Memory B cell (primary cell): ENCODE measurements at regions not wholly inside any gene's neighbourhood (a gene's known extent, or its start where the extent isn't known, plus 50 kb on each side); places are given as distances from the start of the nearest gene placed in this dataset.

Experiments used
- ATAC-seq: fragments of 150-1000 bp; cut with Tn5 transposase; 2 replicates; pipeline ENCODE4 v1.10.0; 2021; ENCODE audit warnings: low read depth, mild to moderate bottlenecking, moderate library complexity
- DNase-seq, 2 donors: peaks; one replicate each; pipeline ENCODE4 v3.0.0; 2022; ENCODE audit warnings: low spot score in 2 of 2
- H3K27ac Mint-ChIP-seq: one replicate; pipeline ENCODE4 v1.8.0; 2022; ENCODE audit warnings: mild to moderate bottlenecking, moderate library complexity, mixed read lengths
- H3K27me3 Mint-ChIP-seq: one replicate; pipeline ENCODE4 v1.8.0; 2022; ENCODE audit warnings: mixed read lengths
- H3K36me3 Mint-ChIP-seq: one replicate; pipeline ENCODE4 v1.8.0; 2022; ENCODE audit warnings: mild to moderate bottlenecking, mixed read lengths
- H3K4me1 Mint-ChIP-seq: one replicate; pipeline ENCODE4 v1.8.0; 2022; ENCODE audit warnings: mixed read lengths
- H3K4me3 Mint-ChIP-seq: one replicate; pipeline ENCODE4 v1.8.0; 2022; ENCODE audit warnings: mild to moderate bottlenecking, moderate library complexity, mixed read lengths
- H3K9me3 Mint-ChIP-seq: one replicate; pipeline ENCODE4 v1.8.0; 2022; ENCODE audit warnings: mixed read lengths

GRCh38 chr1:98176936-98177335 lies 256.1 kb upstream of the DPYD start:
- H3K27me3 Mint-ChIP-seq, result no peaks in the 10 kb centered on the region
- no peak overlapping the region for H3K27ac Mint-ChIP-seq
- H3K4me1 Mint-ChIP-seq, result no peaks in the 10 kb centered on the region
- no peak overlapping the region for H3K4me3 Mint-ChIP-seq
- ATAC-seq (no peak), DNase-seq (no peak)
- peaks cover 5% of the 10 kb centered on the region for H3K9me3 Mint-ChIP-seq
- H3K36me3 Mint-ChIP-seq, result no peaks in the 10 kb centered on the region

- DNase-seq (no peak), ATAC-seq (no peak)
- Mint-ChIP-seq H3K36me3 (no peaks in the 10 kb centered on the region), H3K4me3 (no peak overlapping the region), H3K27ac (no peak overlapping the region), H3K4me1 (peaks cover 2% of the 10 kb centered on the region), H3K9me3 (peaks cover 6% of the 10 kb centered on the region), H3K27me3 (no peaks in the 10 kb centered on the region)
These were observed 255.6 kb upstream of the DPYD start for GRCh38 chr1:98176414-98176813.

- no peak overlapping the region for H3K4me3 Mint-ChIP-seq
- ATAC-seq, result no peak
- H3K27me3 Mint-ChIP-seq, result no peaks in the 10 kb centered on the region
- peaks cover 2% of the 10 kb centered on the region for H3K4me1 Mint-ChIP-seq
- H3K9me3 Mint-ChIP-seq, result peaks cover 5% of the 10 kb centered on the region
- no peak for DNase-seq
- no peaks in the 10 kb centered on the region for H3K36me3 Mint-ChIP-seq
- H3K27ac Mint-ChIP-seq, result no peak overlapping the region
These were observed 251.7 kb upstream of the DPYD start for GRCh38 chr1:98172578-98172977.

- Mint-ChIP-seq H3K36me3 (no peaks in the 10 kb centered on the region), H3K9me3 (peaks cover 5% of the 10 kb centered on the region), H3K4me1 (peaks cover 2% of the 10 kb centered on the region), H3K27me3 (no peaks in the 10 kb centered on the region), H3K4me3 (no peak overlapping the region), H3K27ac (no peak overlapping the region)
- DNase-seq (no peak), ATAC-seq (no peak)
These were observed 251.2 kb upstream of the DPYD start for GRCh38 chr1:98172022-98172421.

GRCh38 chr1:98164509-98164908 lies 243.7 kb upstream of the DPYD start:
- H3K9me3 Mint-ChIP-seq, result no peaks in the 10 kb centered on the region
- DNase-seq, result no peak
- H3K4me3 Mint-ChIP-seq, result no peak overlapping the region
- H3K4me1 Mint-ChIP-seq, result no peaks in the 10 kb centered on the region
- H3K27me3 Mint-ChIP-seq, result no peaks in the 10 kb centered on the region
- no peaks in the 10 kb centered on the region for H3K36me3 Mint-ChIP-seq
- no peak overlapping the region for H3K27ac Mint-ChIP-seq
- ATAC-seq, result no peak

- H3K9me3 Mint-ChIP-seq, result no peaks in the 10 kb centered on the region
These were observed 236.9 kb upstream of the DPYD start for GRCh38 chr1:98157524-98158313.

GRCh38 chr1:98147280-98147679 lies 226.4 kb upstream of the DPYD start:
- H3K27ac Mint-ChIP-seq, result no peak overlapping the region
- H3K4me3 Mint-ChIP-seq, result no peak overlapping the region
- H3K36me3 Mint-ChIP-seq, result no peaks in the 10 kb centered on the region
- H3K4me1 Mint-ChIP-seq, result no peaks in the 10 kb centered on the region
- peaks cover 8% of the 10 kb centered on the region for H3K9me3 Mint-ChIP-seq
- DNase-seq (no peak), ATAC-seq (no peak)
- no peaks in the 10 kb centered on the region for H3K27me3 Mint-ChIP-seq

More at GRCh38 chr1:98157524-98158313, 236.9 kb upstream of the DPYD start:
- Mint-ChIP-seq H3K36me3 (no peaks in the 10 kb centered on the region), H3K4me3 (no peak overlapping the region), H3K4me1 (no peaks in the 10 kb centered on the region), H3K27ac (no peak overlapping the region), H3K27me3 (no peaks in the 10 kb centered on the region)
- no peak for ATAC-seq
- no peak for DNase-seq

GRCh38 chr1:98145655-98146054 lies 224.8 kb upstream of the DPYD start:
- DNase-seq, result no peak
- no peaks in the 10 kb centered on the region for H3K36me3 Mint-ChIP-seq
- H3K27ac Mint-ChIP-seq, result no peak overlapping the region
- H3K4me3 Mint-ChIP-seq, result no peak overlapping the region
- ATAC-seq, result no peak
- H3K27me3 Mint-ChIP-seq, result no peaks in the 10 kb centered on the region
- H3K4me1 Mint-ChIP-seq, result no peaks in the 10 kb centered on the region
- H3K9me3 Mint-ChIP-seq, result peaks cover 3% of the 10 kb centered on the region

GRCh38 chr1:98143403-98143802 lies 222.6 kb upstream of the DPYD start:
- Mint-ChIP-seq H3K36me3 (no peaks in the 10 kb centered on the region), H3K27me3 (no peaks in the 10 kb centered on the region), H3K27ac (no peak overlapping the region), H3K9me3 (peaks cover 1% of the 10 kb centered on the region), H3K4me1 (no peaks in the 10 kb centered on the region), H3K4me3 (no peak overlapping the region)
- no peak for DNase-seq
- no peak for ATAC-seq

- no peak for ATAC-seq
- no peaks in the 10 kb centered on the region for H3K36me3 Mint-ChIP-seq
- H3K27me3 Mint-ChIP-seq, result no peaks in the 10 kb centered on the region
- peaks cover 3% of the 10 kb centered on the region for H3K9me3 Mint-ChIP-seq
- no peaks in the 10 kb centered on the region for H3K4me1 Mint-ChIP-seq
- no peak for DNase-seq
- no peak overlapping the region for H3K27ac Mint-ChIP-seq
- no peak overlapping the region for H3K4me3 Mint-ChIP-seq
These were observed 212.3 kb upstream of the DPYD start for GRCh38 chr1:98133131-98133530.

GRCh38 chr1:98130408-98130807 lies 209.6 kb upstream of the DPYD start:
- no peak overlapping the region for H3K4me3 Mint-ChIP-seq
- no peaks in the 10 kb centered on the region for H3K36me3 Mint-ChIP-seq
- no peaks in the 10 kb centered on the region for H3K4me1 Mint-ChIP-seq
- no peak overlapping the region for H3K27ac Mint-ChIP-seq
- H3K9me3 Mint-ChIP-seq, result peaks cover 6% of the 10 kb centered on the region
- ATAC-seq (no peak), DNase-seq (no peak)
- H3K27me3 Mint-ChIP-seq, result no peaks in the 10 kb centered on the region

- peaks cover 6% of the 10 kb centered on the region for H3K9me3 Mint-ChIP-seq
- DNase-seq (no peak), ATAC-seq (no peak)
- H3K4me1 Mint-ChIP-seq, result no peaks in the 10 kb centered on the region
- no peak overlapping the region for H3K27ac Mint-ChIP-seq
- no peaks in the 10 kb centered on the region for H3K36me3 Mint-ChIP-seq
- no peak overlapping the region for H3K4me3 Mint-ChIP-seq
- H3K27me3 Mint-ChIP-seq, result no peaks in the 10 kb centered on the region
These were observed 208.7 kb upstream of the DPYD start for GRCh38 chr1:98129491-98129890.

- Mint-ChIP-seq H3K36me3 (no peaks in the 10 kb centered on the region), H3K4me1 (no peaks in the 10 kb centered on the region), H3K27ac (no peak overlapping the region), H3K9me3 (peaks cover 3% of the 10 kb centered on the region), H3K4me3 (no peak overlapping the region), H3K27me3 (no peaks in the 10 kb centered on the region)
- DNase-seq (no peak), ATAC-seq (no peak)
These were observed 205.9 kb upstream of the DPYD start for GRCh38 chr1:98126740-98127139.

GRCh38 chr1:98121646-98122045 lies 200.8 kb upstream of the DPYD start:
- H3K4me3 Mint-ChIP-seq, result no peak overlapping the region
- no peaks in the 10 kb centered on the region for H3K4me1 Mint-ChIP-seq
- ATAC-seq, result no peak
- peaks cover 3% of the 10 kb centered on the region for H3K9me3 Mint-ChIP-seq
- no peaks in the 10 kb centered on the region for H3K27me3 Mint-ChIP-seq
- DNase-seq, result no peak
- H3K27ac Mint-ChIP-seq, result no peak overlapping the region
- no peaks in the 10 kb centered on the region for H3K36me3 Mint-ChIP-seq

- Mint-ChIP-seq H3K4me1 (no peaks in the 10 kb centered on the region), H3K36me3 (no peaks in the 10 kb centered on the region), H3K4me3 (no peak overlapping the region), H3K9me3 (peaks cover 2% of the 10 kb centered on the region), H3K27ac (no peak overlapping the region), H3K27me3 (no peaks in the 10 kb centered on the region)
- no peak for ATAC-seq
- no peak for DNase-seq
These were observed 199.0 kb upstream of the DPYD start for GRCh38 chr1:98119796-98120195.
